ENCODE measurements at regions not wholly inside any gene's neighbourhood (a gene's known extent, or its start where the extent isn't known, plus 50 kb on each side); places are given as distances from the start of the nearest gene placed in this dataset.

DNA sequence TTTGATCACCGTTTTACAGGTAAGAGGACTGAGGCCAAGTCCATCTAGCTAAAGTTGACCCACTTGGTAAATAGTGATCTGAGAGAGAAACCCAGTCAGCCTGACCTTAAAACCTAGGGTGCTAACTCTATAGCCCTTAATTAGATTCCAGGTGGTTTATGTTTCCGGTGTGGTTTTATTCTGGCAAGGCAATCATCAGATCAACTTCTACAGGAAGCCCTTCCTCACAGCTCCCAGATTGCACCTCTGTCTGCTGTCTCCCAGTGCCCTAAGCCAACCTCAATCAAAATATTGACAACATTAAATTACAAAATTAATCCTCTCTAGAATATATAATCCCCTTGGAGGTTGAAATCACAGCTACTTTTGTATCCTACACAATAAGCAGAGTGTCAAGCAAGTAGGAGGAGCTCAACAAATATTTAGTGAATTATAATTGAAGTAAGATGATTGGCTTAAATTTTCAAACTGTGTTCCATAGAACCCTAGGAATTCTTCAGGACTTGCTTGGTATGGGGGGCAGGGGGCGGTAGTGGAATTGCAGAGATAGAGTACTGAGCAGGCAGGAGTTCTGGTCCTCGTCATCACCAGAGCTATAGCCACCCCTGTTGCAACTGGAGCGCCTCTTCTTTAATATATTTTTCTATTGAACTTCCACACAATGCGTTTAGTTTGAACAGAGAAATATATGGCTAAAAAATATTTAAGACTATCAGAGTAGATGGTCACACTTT lies 692.8 kb upstream of the LRRN3 start:
- TF ChIP-seq, protein P1, sequence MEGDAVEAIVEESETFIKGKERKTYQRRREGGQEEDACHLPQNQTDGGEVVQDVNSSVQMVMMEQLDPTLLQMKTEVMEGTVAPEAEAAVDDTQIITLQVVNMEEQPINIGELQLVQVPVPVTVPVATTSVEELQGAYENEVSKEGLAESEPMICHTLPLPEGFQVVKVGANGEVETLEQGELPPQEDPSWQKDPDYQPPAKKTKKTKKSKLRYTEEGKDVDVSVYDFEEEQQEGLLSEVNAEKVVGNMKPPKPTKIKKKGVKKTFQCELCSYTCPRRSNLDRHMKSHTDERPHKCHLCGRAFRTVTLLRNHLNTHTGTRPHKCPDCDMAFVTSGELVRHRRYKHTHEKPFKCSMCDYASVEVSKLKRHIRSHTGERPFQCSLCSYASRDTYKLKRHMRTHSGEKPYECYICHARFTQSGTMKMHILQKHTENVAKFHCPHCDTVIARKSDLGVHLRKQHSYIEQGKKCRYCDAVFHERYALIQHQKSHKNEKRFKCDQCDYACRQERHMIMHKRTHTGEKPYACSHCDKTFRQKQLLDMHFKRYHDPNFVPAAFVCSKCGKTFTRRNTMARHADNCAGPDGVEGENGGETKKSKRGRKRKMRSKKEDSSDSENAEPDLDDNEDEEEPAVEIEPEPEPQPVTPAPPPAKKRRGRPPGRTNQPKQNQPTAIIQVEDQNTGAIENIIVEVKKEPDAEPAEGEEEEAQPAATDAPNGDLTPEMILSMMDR (IDR thresholded peaks at IDR 0.05), result no peak
- no peak for TF ChIP-seq EZH2 (IDR thresholded peaks at IDR 0.05)

All from neural progenitor cell (in vitro differentiated cells).